Inflammatory macrophage treated with lipopolysaccharide for 1 hour (primary cell): ENCODE measurements at regions not wholly inside any gene's neighbourhood (a gene's known extent, or its start where the extent isn't known, plus 50 kb on each side); places are given as distances from the start of the nearest gene placed in this dataset.

Experiments
- DNase-seq, 2 donors: peaks; one replicate each; pipeline ENCODE4 v3.0.0-alpha.2; 2020 to 2022

GRCh38 chr11:127255209-127255608, 254.6 kb upstream of the KIRREL3 start:
- DNase-seq, result no peak

- DNase-seq, result no peak
Observed at GRCh38 chr11:127252321-127252720, 251.8 kb upstream of the KIRREL3 start.

GRCh38 chr11:127249576-127249975, 249.0 kb upstream of the KIRREL3 start:
- no peak for DNase-seq

DNA sequence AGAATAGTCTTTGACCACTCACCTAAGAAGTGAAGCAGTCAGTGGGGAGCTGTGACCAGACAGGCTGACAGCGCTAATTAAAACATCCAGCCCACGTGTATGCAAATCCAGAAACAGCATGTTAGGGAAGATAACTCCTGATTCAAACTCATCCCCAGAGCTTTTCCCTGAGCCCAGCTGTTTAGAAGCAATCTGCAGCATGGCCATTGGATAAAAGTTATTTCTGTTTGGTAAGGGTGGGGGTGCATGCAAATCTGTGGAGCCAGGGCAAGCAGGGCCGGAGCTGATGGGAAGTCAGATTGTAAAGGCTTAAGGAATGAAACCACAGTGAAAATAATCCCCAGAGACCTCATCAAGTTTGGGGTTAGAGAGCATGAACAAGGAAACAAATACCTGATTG, 247.9 kb upstream of the KIRREL3 start:
- no peak for DNase-seq

DNA sequence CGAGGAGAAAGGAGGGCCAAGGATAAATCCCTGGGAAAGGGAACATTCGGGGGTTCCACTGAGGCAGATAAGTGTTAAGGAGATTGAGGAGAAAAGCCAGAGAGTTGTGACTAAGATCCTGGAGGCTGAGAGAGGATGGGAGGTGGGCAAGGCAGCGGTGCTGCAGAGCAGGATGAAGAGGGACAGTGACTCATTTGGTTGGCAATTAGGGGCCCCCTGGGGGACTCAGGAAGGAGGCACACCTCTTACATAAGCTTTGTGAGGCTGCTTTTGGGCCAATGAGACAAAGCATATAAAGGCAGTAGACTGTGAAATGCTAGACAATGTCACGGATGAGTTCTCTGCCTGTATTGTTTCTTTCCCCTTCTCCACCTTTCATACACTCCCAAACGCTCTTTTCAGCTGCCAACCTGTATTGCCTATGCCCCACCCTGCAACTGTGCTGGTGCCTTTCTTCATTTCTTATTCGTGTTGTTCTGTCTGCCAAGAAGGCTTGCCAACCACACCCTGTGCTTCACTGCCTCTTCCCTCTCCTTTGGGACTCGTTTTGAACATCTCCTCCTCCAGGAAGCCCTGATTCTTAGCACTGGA, 246.8 kb upstream of the KIRREL3 start:
- no peak for DNase-seq

GRCh38 chr11:127242676-127243075, 242.1 kb upstream of the KIRREL3 start:
- no peak for DNase-seq

- no peak for DNase-seq
Observed at GRCh38 chr11:127238321-127238720, 237.8 kb upstream of the KIRREL3 start.

- DNase-seq, result no peak
Observed at GRCh38 chr11:127236776-127237175, 236.2 kb upstream of the KIRREL3 start.

GRCh38 chr11:127233998-127234397, 233.4 kb upstream of the KIRREL3 start:
- DNase-seq, result no peak

DNA sequence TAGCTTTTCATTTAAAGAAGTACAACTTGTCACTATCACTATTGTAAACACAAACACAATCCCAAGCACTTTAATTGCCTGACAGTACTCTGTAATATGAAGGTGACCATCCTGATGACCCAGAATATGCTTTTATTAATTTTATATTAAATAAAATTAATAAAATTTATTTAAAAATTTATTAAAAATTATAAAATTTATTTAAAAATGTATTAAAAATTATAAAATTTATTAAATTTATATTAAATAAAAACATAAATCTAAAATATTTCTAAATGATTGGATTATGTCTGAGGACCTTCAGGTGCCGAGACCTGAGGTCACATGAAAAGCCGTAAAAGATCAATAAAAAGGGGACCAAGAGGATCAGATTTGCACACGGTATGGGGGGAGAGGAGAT, 229.8 kb upstream of the KIRREL3 start:
- no peak for DNase-seq

DNA sequence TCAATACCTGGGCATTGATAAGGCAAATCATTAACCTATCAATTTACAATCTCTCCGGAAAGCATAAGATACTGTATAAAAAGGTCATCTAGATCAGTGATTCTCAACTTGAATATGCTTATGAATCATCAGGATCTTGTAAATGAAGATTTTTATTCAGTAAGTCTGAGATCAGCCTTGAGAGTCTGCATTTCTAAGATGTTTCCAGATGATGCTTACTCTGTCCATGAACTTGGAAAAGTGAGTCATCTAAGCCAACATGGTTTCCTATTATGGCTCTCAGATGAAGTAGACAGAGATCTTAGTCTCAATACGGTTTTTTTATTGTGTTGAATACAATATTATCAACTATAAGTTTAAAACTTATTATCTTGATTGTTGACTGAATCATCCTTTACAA, 226.4 kb upstream of the KIRREL3 start:
- no peak for DNase-seq

GRCh38 chr11:127226380-127226779, 225.8 kb upstream of the KIRREL3 start:
- peak in 1 of 2 donors; percentile 10 for DNase-seq

- DNase-seq, result no peak
Observed at GRCh38 chr11:127225619-127226018, 225.0 kb upstream of the KIRREL3 start.

- no peak for DNase-seq
Observed at GRCh38 chr11:127224276-127224675, 223.7 kb upstream of the KIRREL3 start.

DNA sequence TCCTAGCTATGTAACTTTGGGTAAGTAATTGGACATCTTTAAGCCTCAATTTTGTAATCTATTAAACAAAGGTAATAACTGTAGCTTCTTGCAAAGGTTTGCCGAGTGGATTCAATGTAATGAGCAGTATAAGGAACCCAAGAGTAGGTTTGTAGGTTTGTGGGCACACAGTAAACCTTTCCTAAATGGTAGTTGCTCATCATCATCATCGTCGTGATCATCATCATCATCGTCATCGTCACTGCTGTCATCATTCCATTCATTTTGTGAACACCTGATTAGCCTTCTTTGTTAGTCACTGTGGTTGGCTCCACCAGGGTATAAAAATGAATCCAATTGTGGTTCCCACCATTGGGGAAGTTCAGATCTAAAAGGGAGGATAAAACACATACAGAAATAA, 223.1 kb upstream of the KIRREL3 start:
- no peak for DNase-seq

DNA sequence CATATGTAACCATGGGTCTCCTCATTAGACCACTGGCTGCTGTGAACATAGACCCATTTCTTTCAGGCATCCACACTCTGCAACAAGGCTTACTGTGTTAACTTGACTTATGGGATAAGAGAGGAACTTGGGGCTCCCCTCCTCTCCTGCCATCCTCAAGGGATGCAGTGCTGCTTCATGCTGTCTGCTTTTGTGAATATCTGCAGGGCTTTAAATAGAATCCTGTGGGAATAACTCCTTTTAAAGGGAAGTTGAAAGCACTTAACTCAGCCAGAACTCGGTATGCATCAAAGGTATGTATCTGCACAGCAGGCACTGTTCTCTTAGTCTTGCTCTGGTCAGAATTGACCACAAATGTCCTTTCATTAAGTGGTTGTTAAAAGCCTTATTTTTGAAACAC, 222.5 kb upstream of the KIRREL3 start:
- no peak for DNase-seq

GRCh38 chr11:127219704-127220103, 219.1 kb upstream of the KIRREL3 start:
- DNase-seq, result no peak

GRCh38 chr11:127218275-127218608, 217.7 kb upstream of the KIRREL3 start:
- no peak for DNase-seq

DNA sequence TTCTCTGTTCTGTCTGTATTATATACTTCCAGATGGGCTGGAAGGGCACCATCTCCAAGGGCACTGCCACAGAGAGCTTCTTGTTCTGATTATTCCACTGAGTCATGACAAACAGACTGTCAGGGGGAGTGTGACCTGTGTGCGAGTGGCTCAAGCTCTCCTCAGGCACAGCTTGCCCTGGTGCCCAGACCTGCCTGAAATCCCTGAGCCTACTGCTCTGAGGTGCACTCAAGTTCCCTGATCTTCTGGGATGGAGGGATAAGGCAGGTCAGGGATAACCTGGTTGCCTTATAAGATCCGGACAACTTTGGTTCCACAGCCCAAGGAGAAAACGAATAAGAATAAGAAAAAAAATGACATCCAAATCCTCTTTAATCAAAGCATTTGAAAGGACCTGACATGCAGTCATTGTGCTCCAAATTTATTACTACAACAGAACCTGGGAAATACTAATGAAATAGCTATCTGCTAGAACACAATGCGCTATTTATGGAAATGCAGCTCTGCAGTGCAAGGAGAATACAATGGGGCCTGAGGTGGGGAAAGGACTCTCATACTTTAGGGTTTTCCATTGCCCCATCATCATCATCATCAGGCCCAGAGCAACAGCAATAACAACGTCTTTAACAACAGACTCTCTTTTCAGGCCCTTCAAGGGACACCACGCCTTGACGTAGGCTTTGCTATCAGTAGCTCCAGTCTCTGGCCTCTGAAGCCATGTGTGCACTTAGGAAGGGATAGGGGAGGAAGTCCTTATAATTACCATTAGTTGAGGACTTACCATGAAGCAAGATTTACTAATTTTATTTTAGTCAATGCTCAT, 217.1 kb upstream of the KIRREL3 start:
- DNase-seq, result no peak

GRCh38 chr11:127205688-127206217, 205.2 kb upstream of the KIRREL3 start:
- no peak for DNase-seq

GRCh38 chr11:127203490-127203889, 202.9 kb upstream of the KIRREL3 start:
- no peak for DNase-seq

GRCh38 chr11:127202105-127202504, 201.5 kb upstream of the KIRREL3 start:
- no peak for DNase-seq

DNA sequence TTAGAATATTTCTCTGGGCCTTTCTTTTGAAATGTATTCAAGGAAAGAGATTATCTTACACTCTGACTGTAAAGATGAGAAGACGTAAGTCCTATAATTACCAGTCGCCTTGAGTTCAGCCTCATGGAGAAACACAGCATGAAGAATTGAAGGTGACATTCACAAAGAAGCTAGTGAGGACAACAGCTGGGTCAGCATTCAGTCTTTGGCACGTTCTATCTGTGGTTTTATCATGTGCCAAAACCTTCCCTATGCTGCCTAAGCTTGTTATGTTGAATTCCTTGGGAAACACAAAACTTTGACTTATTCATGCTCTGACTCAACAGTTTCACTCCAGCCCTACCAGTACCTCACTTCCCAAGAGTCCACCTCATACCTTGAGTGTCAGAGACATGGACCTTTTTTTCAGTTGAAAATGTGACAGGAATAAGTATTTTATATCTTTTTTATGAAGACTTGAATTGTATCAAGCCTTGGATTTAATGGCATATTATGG, 198.8 kb upstream of the KIRREL3 start:
- DNase-seq, result no peak

DNA sequence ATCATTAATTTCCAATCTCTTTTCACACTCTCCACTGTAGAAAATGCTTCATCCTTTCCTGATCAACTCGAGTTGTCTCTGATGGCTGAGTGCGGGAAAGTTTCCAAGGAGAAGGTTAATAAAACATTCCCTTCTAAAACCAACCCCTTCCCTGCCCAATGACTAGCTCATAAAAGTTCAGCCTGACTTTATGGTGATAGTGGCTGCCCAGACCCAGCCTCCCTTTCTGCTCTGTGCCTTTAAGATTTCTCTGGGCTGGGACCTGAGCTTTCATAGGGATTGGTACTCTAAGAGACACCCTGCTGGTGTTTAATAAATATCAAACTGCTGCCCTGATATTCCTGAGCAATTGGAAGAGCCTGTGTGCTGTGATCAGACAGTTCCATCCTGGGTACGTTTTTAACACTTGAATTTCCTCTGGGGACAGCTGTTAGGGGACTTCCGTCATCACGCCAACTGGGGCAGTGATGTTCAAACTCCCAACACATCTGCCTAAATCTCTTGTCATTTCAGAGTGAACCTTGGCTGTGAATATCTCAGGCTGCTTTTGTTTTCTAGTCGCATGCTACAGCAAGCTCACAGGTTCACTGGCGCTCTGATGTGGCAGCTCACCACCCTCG, 195.0 kb upstream of the KIRREL3 start:
- no peak for DNase-seq
